PC-9 (cell line): ENCODE measurements at regions not wholly inside any gene's neighbourhood (a gene's known extent, or its start where the extent isn't known, plus 50 kb on each side); places are given as distances from the start of the nearest gene placed in this dataset.

Experiments
- BruUV-seq: library from RNA; stranded (reverse); fragments of 400-500 nt; replicated peaks from 2 replicates; lab custom pipeline; 2021; lab: Mats Ljungman, UMichigan
- CTCF ChIA-PET: fragments of 300-600 bp; sonication (Branson Sonifier 250); formaldehyde crosslinking; loops from one replicate; lab custom pipeline; 2022; ENCODE audit warnings: antibody characterized with exemption; lab: Charles Lee
- POLR2A ChIA-PET: fragments of 300-600 bp; sonication (Branson Sonifier 250); formaldehyde crosslinking; loops from one replicate; lab custom pipeline; 2022; ENCODE audit warnings: antibody characterized with exemption; ENCODE audit not compliant: unreplicated experiment; lab: Charles Lee
- DNase-seq, 2 experiments: peaks; one replicate each; pipeline versions ENCODE4 v3.0.0 to v3.0.0-alpha.2; 2015 to 2022; ENCODE audit warnings: mixed read lengths in 1 of 2
- H2AFZ ChIP-seq: fragments of 200-600 bp; sonication (generic); 2 replicates; pipeline ENCODE4 v1.8.1; 2017; ENCODE audit warnings: antibody characterized with exemption
- H3F3A ChIP-seq: fragments of 200-600 bp; sonication (generic); 2 replicates; pipeline ENCODE4 v1.8.1; 2017; ENCODE audit warnings: antibody characterized with exemption, mild to moderate bottlenecking, low read depth; ENCODE audit not compliant: insufficient read depth
- H3K27ac ChIP-seq: fragments of 200-600 bp; sonication (generic); 2 replicates; pipeline ENCODE4 v1.6.1; 2016; ENCODE audit warnings: mixed run types
- H3K27me3 ChIP-seq: fragments of 200-600 bp; sonication (generic); 2 replicates; pipeline ENCODE4 v1.6.1; 2016; ENCODE audit warnings: low read depth, mixed run types; ENCODE audit not compliant: insufficient read depth
- H3K36me3 ChIP-seq: fragments of 200-600 bp; sonication (generic); 2 replicates; pipeline ENCODE4 v1.6.1; 2016; ENCODE audit warnings: low read depth, mixed run types
- H3K4me1 ChIP-seq: fragments of 200-600 bp; sonication (generic); replicated peaks from 2 replicates; pipeline ENCODE4 v1.6.1; 2016; ENCODE audit warnings: mixed run types; ENCODE audit not compliant: insufficient read depth
- H3K4me2 ChIP-seq: fragments of 200-600 bp; sonication (generic); 2 replicates; pipeline ENCODE4 v1.6.1; 2017; ENCODE audit warnings: mixed run types
- H3K4me3 ChIP-seq: fragments of 200-600 bp; sonication (generic); 2 replicates; pipeline ENCODE4 v1.6.1; 2016; ENCODE audit warnings: mixed run types
- H3K79me2 ChIP-seq: fragments of 200-600 bp; sonication (generic); 2 replicates; pipeline ENCODE4 v1.6.1; 2017; ENCODE audit warnings: low read depth, mixed run types
- H3K9me2 ChIP-seq: fragments of 200-600 bp; sonication (generic); 2 replicates; pipeline ENCODE4 v1.8.1; 2017; ENCODE audit warnings: mild to moderate bottlenecking; ENCODE audit not compliant: insufficient read depth
- H3K9me3 ChIP-seq: fragments of 200-600 bp; sonication (generic); 2 replicates; pipeline ENCODE4 v1.8.1; 2016; ENCODE audit warnings: low read depth; ENCODE audit not compliant: insufficient read depth
- H4K20me1 ChIP-seq: fragments of 200-600 bp; sonication (generic); 2 replicates; pipeline ENCODE4 v1.8.1; 2017; ENCODE audit not compliant: insufficient read depth
- CTCF ChIP-seq: fragments of 200-600 bp; sonication (generic); conservative IDR thresholded peaks from 2 replicates; pipeline ENCODE4 v1.6.1; 2017; ENCODE audit warnings: mixed run types, antibody characterized with exemption, mild to moderate bottlenecking, moderate library complexity
- EZH2 ChIP-seq: fragments of 200-600 bp; sonication (generic); IDR thresholded peaks from 2 replicates; pipeline ENCODE4 v1.8.0; 2017; ENCODE audit warnings: antibody characterized with exemption, low read depth
- intact Hi-C: fragments of 100-400 bp; cut with micrococcal nuclease; formaldehyde crosslinking; loops from one replicate; pipeline ENCODE4 v1.10.0; 2022; ENCODE audit not compliant: unreplicated experiment

GRCh38 chr12:22971701-22972191 lies 346.8 kb downstream of the ETNK1 start:
- Histone ChIP-seq H4K20me1 (no peaks in the 10 kb centered on the region), H3K79me2 (no peaks in the 10 kb centered on the region), H3F3A (no peaks in the 10 kb centered on the region), H3K9me3 (no peaks in the 10 kb centered on the region), H3K4me2 (no peak overlapping the region), H2AFZ (no peak overlapping the region), H3K9me2 (no peaks in the 10 kb centered on the region), H3K27me3 (no peaks in the 10 kb centered on the region), H3K4me1 (no peaks in the 10 kb centered on the region), H3K27ac (no peak overlapping the region), H3K36me3 (no peaks in the 10 kb centered on the region), H3K4me3 (no peak overlapping the region)
- ChIA-PET POLR2A (no interaction called here), CTCF (no interaction called here)
- BruUV-seq: no TSS peak
- DNase-seq: no peak
- TF ChIP-seq EZH2 (no peak), CTCF (no peak)
- intact Hi-C loops: no loop called here

- CTCF ChIA-PET: no interaction called here
- no TSS peak for BruUV-seq
- POLR2A ChIA-PET: no interaction called here
Measured at GRCh38 chr12:22974865-22975264, 349.9 kb downstream of the ETNK1 start.

DNA sequence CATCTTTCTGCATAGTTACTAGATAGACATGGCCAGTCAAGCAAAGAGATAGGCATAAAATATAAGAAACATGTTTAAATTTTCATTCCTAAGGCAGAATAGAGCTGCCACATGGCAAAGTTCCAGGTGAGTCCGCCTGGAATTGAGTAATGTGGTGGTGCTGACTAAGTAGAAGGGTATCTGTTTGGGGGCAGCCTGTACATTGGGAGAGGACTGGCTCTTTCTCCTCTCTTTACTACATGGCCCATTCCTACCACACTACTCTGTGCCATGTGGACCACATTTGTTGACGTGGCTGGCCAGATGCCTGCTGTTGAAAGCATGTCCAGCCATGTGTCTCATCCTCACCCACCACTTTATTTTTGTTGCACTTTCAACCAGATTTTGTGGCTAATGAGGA lies 354.0 kb downstream of the ETNK1 start:
- H3K36me3 ChIP-seq: no peaks in the 10 kb centered on the region
- no peak overlapping the region for H3K4me3 ChIP-seq
- no peaks in the 10 kb centered on the region for H3K9me2 ChIP-seq
- no peaks in the 10 kb centered on the region for H3K9me3 ChIP-seq
- H3K4me2 ChIP-seq: no peak overlapping the region
- DNase-seq: no peak
- H3F3A ChIP-seq: no peaks in the 10 kb centered on the region
- BruUV-seq: no TSS peak
- ChIA-PET CTCF (no interaction called here), POLR2A (no interaction called here)
- H4K20me1 ChIP-seq: no peaks in the 10 kb centered on the region
- no peak overlapping the region for H3K27ac ChIP-seq
- no peaks in the 10 kb centered on the region for H3K79me2 ChIP-seq
- peaks cover 22% of the 10 kb centered on the region for H3K27me3 ChIP-seq
- H2AFZ ChIP-seq: no peak overlapping the region
- intact Hi-C loops: no loop called here
- no peaks in the 10 kb centered on the region for H3K4me1 ChIP-seq
- no peak for TF ChIP-seq EZH2

More at GRCh38 chr12:22974865-22975264, 349.9 kb downstream of the ETNK1 start:
- H4K20me1 ChIP-seq: no peaks in the 10 kb centered on the region
- H3K36me3 ChIP-seq: no peaks in the 10 kb centered on the region
- H3K79me2 ChIP-seq: no peaks in the 10 kb centered on the region
- TF ChIP-seq EZH2 (no peak), CTCF (no peak)
- H3K4me2 ChIP-seq: no peak overlapping the region
- no peak overlapping the region for H3K27ac ChIP-seq
- intact Hi-C loops: no loop called here
- DNase-seq: peak in 1 of 2 experiments; percentile 43
- H3K27me3 ChIP-seq: no peaks in the 10 kb centered on the region
- H3K4me3 ChIP-seq: no peak overlapping the region
- no peaks in the 10 kb centered on the region for H3K9me2 ChIP-seq
- H3K4me1 ChIP-seq: no peaks in the 10 kb centered on the region
- H2AFZ ChIP-seq: no peak overlapping the region
- no peaks in the 10 kb centered on the region for H3K9me3 ChIP-seq
- H3F3A ChIP-seq: no peaks in the 10 kb centered on the region
